ENCODE measurements at regions not wholly inside any gene's neighbourhood (a gene's known extent, or its start where the extent isn't known, plus 50 kb on each side); places are given as distances from the start of the nearest gene placed in this dataset.

GRCh38 chr2:57760381-57760801 is 286.2 kb upstream of the VRK2 start:
- Histone ChIP-seq H3K27me3 (ENCODE audit: control insufficient read depth, insufficient read depth, low read length) (no peaks in the 10 kb centered on the region), H3K27ac (ENCODE audit: low read length) (no peak overlapping the region), H3K4me1 (ENCODE audit: control insufficient read depth, insufficient read depth, low read length) (peaks cover 2% of the 10 kb centered on the region), H3K9me3 (replicated peaks; ENCODE audit: control insufficient read depth, low read depth, low read length) (no peaks in the 10 kb centered on the region), H3K4me3 (ENCODE audit: low read length) (peak overlapping the region; percentile 27), H3K36me3 (ENCODE audit: control insufficient read depth, insufficient read depth, low read length) (no peaks in the 10 kb centered on the region)
- no CpG with 5 or more reads among the region's 4 CpGs for WGBS (ENCODE audit: insufficient coverage)
- no peak for DNase-seq

GRCh38 chr2:57776916-57777315 is 269.7 kb upstream of the VRK2 start:
- no peak for DNase-seq
- WGBS (ENCODE audit: insufficient coverage), result 90% methylated on average over 1 of the region's 2 CpGs
- Histone ChIP-seq H3K36me3 (ENCODE audit: control insufficient read depth, insufficient read depth, low read length) (no peaks in the 10 kb centered on the region), H3K9me3 (replicated peaks; ENCODE audit: control insufficient read depth, low read depth, low read length) (no peaks in the 10 kb centered on the region), H3K4me3 (ENCODE audit: low read length) (no peak overlapping the region), H3K4me1 (ENCODE audit: control insufficient read depth, insufficient read depth, low read length) (no peaks in the 10 kb centered on the region), H3K27me3 (ENCODE audit: control insufficient read depth, insufficient read depth, low read length) (no peaks in the 10 kb centered on the region), H3K27ac (ENCODE audit: low read length) (no peak overlapping the region)

DNA sequence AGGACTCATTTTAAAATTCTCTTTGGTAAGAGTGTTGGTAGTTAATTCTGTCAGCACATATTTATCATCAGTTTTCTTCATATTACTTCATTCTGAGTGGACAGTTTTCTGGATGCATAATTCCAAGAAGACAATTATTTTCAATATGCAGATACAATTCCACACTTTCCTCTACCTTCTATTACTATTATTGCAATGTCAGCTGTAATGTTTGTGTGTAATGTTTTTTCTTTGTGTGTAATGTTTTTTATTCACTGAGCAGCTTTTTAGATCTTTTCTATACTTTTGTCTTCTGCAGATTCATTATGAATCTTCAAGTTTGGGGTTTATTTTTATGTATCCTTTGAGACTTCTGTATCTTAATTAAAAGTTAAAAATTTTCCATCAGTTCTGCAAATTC is 264.0 kb upstream of the VRK2 start:
- DNase-seq, result no peak
- H3K4me3 ChIP-seq (ENCODE audit: low read length), result no peak overlapping the region
- H3K27ac ChIP-seq (ENCODE audit: low read length), result no peak overlapping the region
- H3K36me3 ChIP-seq (ENCODE audit: control insufficient read depth, insufficient read depth, low read length), result no peaks in the 10 kb centered on the region
- no peaks in the 10 kb centered on the region for H3K9me3 ChIP-seq (replicated peaks; ENCODE audit: control insufficient read depth, low read depth, low read length)
- no peaks in the 10 kb centered on the region for H3K27me3 ChIP-seq (ENCODE audit: control insufficient read depth, insufficient read depth, low read length)
- H3K4me1 ChIP-seq (ENCODE audit: control insufficient read depth, insufficient read depth, low read length), result no peaks in the 10 kb centered on the region

GRCh38 chr2:57793310-57793709 is 253.3 kb upstream of the VRK2 start:
- no peak overlapping the region for H3K27ac ChIP-seq (ENCODE audit: low read length)
- DNase-seq, result no peak
- H3K27me3 ChIP-seq (ENCODE audit: control insufficient read depth, insufficient read depth, low read length), result no peaks in the 10 kb centered on the region
- no peaks in the 10 kb centered on the region for H3K4me1 ChIP-seq (ENCODE audit: control insufficient read depth, insufficient read depth, low read length)
- WGBS (ENCODE audit: insufficient coverage), result 83% methylated on average over 1 of the region's 2 CpGs
- H3K9me3 ChIP-seq (replicated peaks; ENCODE audit: control insufficient read depth, low read depth, low read length), result no peaks in the 10 kb centered on the region
- H3K36me3 ChIP-seq (ENCODE audit: control insufficient read depth, insufficient read depth, low read length), result no peaks in the 10 kb centered on the region
- H3K4me3 ChIP-seq (ENCODE audit: low read length), result no peak overlapping the region

GRCh38 chr2:57796527-57796926 is 250.1 kb upstream of the VRK2 start:
- DNase-seq, result no peak
- Histone ChIP-seq H3K27me3 (ENCODE audit: control insufficient read depth, insufficient read depth, low read length) (no peaks in the 10 kb centered on the region), H3K36me3 (ENCODE audit: control insufficient read depth, insufficient read depth, low read length) (no peaks in the 10 kb centered on the region), H3K4me1 (ENCODE audit: control insufficient read depth, insufficient read depth, low read length) (no peaks in the 10 kb centered on the region), H3K27ac (ENCODE audit: low read length) (no peak overlapping the region), H3K9me3 (replicated peaks; ENCODE audit: control insufficient read depth, low read depth, low read length) (no peaks in the 10 kb centered on the region), H3K4me3 (ENCODE audit: low read length) (no peak overlapping the region)
- no CpG with 5 or more reads among the region's 2 CpGs for WGBS (ENCODE audit: insufficient coverage)

GRCh38 chr2:57798346-57798745 is 248.3 kb upstream of the VRK2 start:
- H3K27me3 ChIP-seq (ENCODE audit: control insufficient read depth, insufficient read depth, low read length), result no peaks in the 10 kb centered on the region
- no peak for DNase-seq
- H3K4me3 ChIP-seq (ENCODE audit: low read length), result no peak overlapping the region
- H3K4me1 ChIP-seq (ENCODE audit: control insufficient read depth, insufficient read depth, low read length), result no peaks in the 10 kb centered on the region
- no peaks in the 10 kb centered on the region for H3K36me3 ChIP-seq (ENCODE audit: control insufficient read depth, insufficient read depth, low read length)
- no peaks in the 10 kb centered on the region for H3K9me3 ChIP-seq (replicated peaks; ENCODE audit: control insufficient read depth, low read depth, low read length)
- no peak overlapping the region for H3K27ac ChIP-seq (ENCODE audit: low read length)

- H3K9me3 ChIP-seq (replicated peaks; ENCODE audit: control insufficient read depth, low read depth, low read length), result no peaks in the 10 kb centered on the region
- no peak overlapping the region for H3K27ac ChIP-seq (ENCODE audit: low read length)
- H3K4me1 ChIP-seq (ENCODE audit: control insufficient read depth, insufficient read depth, low read length), result no peaks in the 10 kb centered on the region
- no peaks in the 10 kb centered on the region for H3K27me3 ChIP-seq (ENCODE audit: control insufficient read depth, insufficient read depth, low read length)
- H3K4me3 ChIP-seq (ENCODE audit: low read length), result no peak overlapping the region
- DNase-seq, result no peak
- H3K36me3 ChIP-seq (ENCODE audit: control insufficient read depth, insufficient read depth, low read length), result no peaks in the 10 kb centered on the region
- 94% methylated on average over 10 of the region's 14 CpGs for WGBS (ENCODE audit: insufficient coverage)
Measured at GRCh38 chr2:57802243-57802642, 244.4 kb upstream of the VRK2 start.

DNA sequence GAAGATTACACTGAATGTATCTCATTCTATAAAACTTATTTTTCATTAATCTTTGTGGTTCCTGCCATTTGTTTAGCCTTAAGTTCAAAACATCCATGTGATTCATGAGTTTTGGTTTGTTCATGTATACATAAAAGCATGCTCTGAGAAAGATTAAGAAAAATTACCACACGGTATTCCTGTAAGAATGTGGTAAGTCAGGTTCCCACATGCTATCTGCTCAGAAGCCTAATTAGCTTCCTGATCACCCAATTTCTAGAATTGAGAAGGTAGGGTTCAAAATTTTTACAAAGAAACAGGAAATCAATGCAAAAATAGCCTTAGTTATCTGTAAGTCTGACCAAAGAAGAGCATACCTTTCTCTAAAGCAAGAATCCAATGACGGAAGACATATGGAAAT is 241.6 kb upstream of the VRK2 start:
- no peaks in the 10 kb centered on the region for H3K36me3 ChIP-seq (ENCODE audit: control insufficient read depth, insufficient read depth, low read length)
- no CpG with 5 or more reads among the region's 2 CpGs for WGBS (ENCODE audit: insufficient coverage)
- no peaks in the 10 kb centered on the region for H3K27me3 ChIP-seq (ENCODE audit: control insufficient read depth, insufficient read depth, low read length)
- no peaks in the 10 kb centered on the region for H3K4me1 ChIP-seq (ENCODE audit: control insufficient read depth, insufficient read depth, low read length)
- DNase-seq, result no peak
- no peaks in the 10 kb centered on the region for H3K9me3 ChIP-seq (replicated peaks; ENCODE audit: control insufficient read depth, low read depth, low read length)
- H3K27ac ChIP-seq (ENCODE audit: low read length), result no peak overlapping the region
- no peak overlapping the region for H3K4me3 ChIP-seq (ENCODE audit: low read length)

DNA sequence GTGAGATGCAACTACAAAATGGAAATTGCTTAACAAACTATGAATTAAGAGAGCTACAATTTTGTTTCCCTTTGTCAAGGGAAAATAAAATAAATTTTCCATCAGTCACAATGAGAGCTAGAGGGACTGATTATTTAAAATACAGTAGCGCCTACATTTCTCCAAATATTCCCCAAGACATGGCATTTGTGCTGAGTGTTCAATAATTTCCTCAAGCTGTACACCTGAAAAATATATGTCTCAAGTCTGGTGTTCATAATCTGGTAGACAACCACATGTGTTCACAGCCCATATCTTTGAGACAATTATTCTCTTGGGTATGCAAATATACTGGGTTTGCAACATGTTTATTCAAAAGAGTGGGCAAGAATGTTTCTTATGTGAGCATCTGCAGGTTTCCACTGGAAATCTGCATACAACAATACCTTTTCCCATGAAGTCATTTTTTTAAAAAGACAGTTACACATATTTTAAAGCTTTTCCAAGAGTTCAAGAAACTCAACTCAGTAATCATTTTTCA is 240.1 kb upstream of the VRK2 start:
- DNase-seq, result no peak
- Histone ChIP-seq H3K27me3 (ENCODE audit: control insufficient read depth, insufficient read depth, low read length) (no peaks in the 10 kb centered on the region), H3K36me3 (ENCODE audit: control insufficient read depth, insufficient read depth, low read length) (no peaks in the 10 kb centered on the region), H3K4me1 (ENCODE audit: control insufficient read depth, insufficient read depth, low read length) (no peaks in the 10 kb centered on the region), H3K27ac (ENCODE audit: low read length) (no peak overlapping the region), H3K9me3 (replicated peaks; ENCODE audit: control insufficient read depth, low read depth, low read length) (no peaks in the 10 kb centered on the region), H3K4me3 (ENCODE audit: low read length) (no peak overlapping the region)
- WGBS (ENCODE audit: insufficient coverage), result no CpG with 5 or more reads among the region's 1 CpG

DNA sequence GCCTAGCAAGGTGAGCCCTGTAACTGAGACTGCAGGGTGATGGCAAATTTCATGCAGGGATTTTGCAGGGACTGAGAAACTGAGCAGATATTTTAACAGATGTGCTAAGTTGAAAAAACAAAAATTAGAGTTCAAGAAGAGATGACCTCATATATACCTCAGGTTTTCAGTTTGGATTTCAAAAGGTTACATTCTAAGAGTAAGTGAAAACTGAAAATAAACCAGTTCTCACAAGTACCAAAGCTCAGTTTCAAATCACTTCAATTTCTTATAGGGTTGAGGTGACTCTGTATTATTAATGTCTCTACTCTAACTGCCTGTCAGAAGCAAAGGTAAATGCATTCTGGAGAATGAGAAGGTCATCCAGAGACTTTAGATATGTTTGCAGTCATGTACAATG is 237.4 kb upstream of the VRK2 start:
- no peaks in the 10 kb centered on the region for H3K36me3 ChIP-seq (ENCODE audit: control insufficient read depth, insufficient read depth, low read length)
- no peaks in the 10 kb centered on the region for H3K4me1 ChIP-seq (ENCODE audit: control insufficient read depth, insufficient read depth, low read length)
- H3K27me3 ChIP-seq (ENCODE audit: control insufficient read depth, insufficient read depth, low read length), result no peaks in the 10 kb centered on the region
- DNase-seq, result no peak
- no peak overlapping the region for H3K4me3 ChIP-seq (ENCODE audit: low read length)
- no peaks in the 10 kb centered on the region for H3K9me3 ChIP-seq (replicated peaks; ENCODE audit: control insufficient read depth, low read depth, low read length)
- no peak overlapping the region for H3K27ac ChIP-seq (ENCODE audit: low read length)

- WGBS (ENCODE audit: insufficient coverage), result no CpG with 5 or more reads among the region's 1 CpG
- no peaks in the 10 kb centered on the region for H3K27me3 ChIP-seq (ENCODE audit: control insufficient read depth, insufficient read depth, low read length)
- no peak overlapping the region for H3K27ac ChIP-seq (ENCODE audit: low read length)
Measured at GRCh38 chr2:57821088-57821487, 225.5 kb upstream of the VRK2 start.

More at GRCh38 chr2:57821088-57821487, 225.5 kb upstream of the VRK2 start:
- H3K4me1 ChIP-seq (ENCODE audit: control insufficient read depth, insufficient read depth, low read length), result no peaks in the 10 kb centered on the region
- H3K9me3 ChIP-seq (replicated peaks; ENCODE audit: control insufficient read depth, low read depth, low read length), result no peaks in the 10 kb centered on the region
- no peak for DNase-seq
- H3K36me3 ChIP-seq (ENCODE audit: control insufficient read depth, insufficient read depth, low read length), result no peaks in the 10 kb centered on the region
- no peak overlapping the region for H3K4me3 ChIP-seq (ENCODE audit: low read length)

Measured in muscle of leg (tissue), 3 donors.